ENCODE measurements at regions not wholly inside any gene's neighbourhood (a gene's known extent, or its start where the extent isn't known, plus 50 kb on each side); places are given as distances from the start of the nearest gene placed in this dataset.

- H3K4me3 ChIP-seq (ENCODE audit: low read length) = no peak overlapping the region
- H3K9ac ChIP-seq (ENCODE audit: low read length) = no peak overlapping the region
- no peak for DNase-seq (ENCODE audit: low read depth)
- no peaks in the 10 kb centered on the region for H3K27me3 ChIP-seq (replicated peaks; ENCODE audit: control insufficient read depth, insufficient read depth, low read length)
- H3K36me3 ChIP-seq (ENCODE audit: control insufficient read depth, insufficient read depth, low read length, severe bottlenecking) = no peaks in the 10 kb centered on the region
- no peaks in the 10 kb centered on the region for H3K9me3 ChIP-seq (ENCODE audit: control insufficient read depth, low read length)
- no peaks in the 10 kb centered on the region for H3K4me1 ChIP-seq (ENCODE audit: control insufficient read depth, insufficient read depth, low read length)
Measured at GRCh38 chr14:84856751-84857534, 673.0 kb upstream of the FLRT2 start.

- H3K27me3 ChIP-seq (replicated peaks; ENCODE audit: control insufficient read depth, insufficient read depth, low read length) = no peaks in the 10 kb centered on the region
- no peak for DNase-seq (ENCODE audit: low read depth)
- H3K36me3 ChIP-seq (ENCODE audit: control insufficient read depth, insufficient read depth, low read length, severe bottlenecking) = no peaks in the 10 kb centered on the region
- H3K4me1 ChIP-seq (ENCODE audit: control insufficient read depth, insufficient read depth, low read length) = no peaks in the 10 kb centered on the region
- no peak overlapping the region for H3K9ac ChIP-seq (ENCODE audit: low read length)
- no peaks in the 10 kb centered on the region for H3K9me3 ChIP-seq (ENCODE audit: control insufficient read depth, low read length)
- H3K4me3 ChIP-seq (ENCODE audit: low read length) = no peak overlapping the region
Measured at GRCh38 chr14:84857571-84857970, 672.4 kb upstream of the FLRT2 start.

DNA sequence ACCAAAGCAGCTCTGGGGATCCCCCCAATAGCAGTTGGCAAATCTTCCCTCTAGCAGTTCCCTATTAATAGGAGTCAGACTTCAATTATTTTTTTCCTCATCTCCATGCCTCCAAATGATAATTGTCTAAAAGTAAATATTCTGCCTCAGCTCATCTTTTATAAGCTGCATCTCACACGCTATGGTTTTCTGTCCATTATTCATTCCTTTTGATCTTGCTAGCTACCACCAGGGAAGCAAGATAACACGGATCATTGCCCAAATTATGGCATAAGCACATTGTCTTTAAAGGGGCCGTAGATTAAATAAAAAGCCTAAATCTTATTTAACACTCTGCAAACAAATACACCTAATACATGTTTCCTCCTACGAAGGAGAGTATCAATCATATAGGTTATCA lies 670.8 kb upstream of the FLRT2 start:
- Histone ChIP-seq H3K9ac (ENCODE audit: low read length) (no peak overlapping the region), H3K36me3 (ENCODE audit: control insufficient read depth, insufficient read depth, low read length, severe bottlenecking) (no peaks in the 10 kb centered on the region), H3K9me3 (ENCODE audit: control insufficient read depth, low read length) (no peaks in the 10 kb centered on the region), H3K4me1 (ENCODE audit: control insufficient read depth, insufficient read depth, low read length) (no peaks in the 10 kb centered on the region), H3K27me3 (replicated peaks; ENCODE audit: control insufficient read depth, insufficient read depth, low read length) (no peaks in the 10 kb centered on the region), H3K4me3 (ENCODE audit: low read length) (no peak overlapping the region)
- no peak for DNase-seq (ENCODE audit: low read depth)

- no peaks in the 10 kb centered on the region for H3K4me1 ChIP-seq (ENCODE audit: control insufficient read depth, insufficient read depth, low read length)
- H3K9ac ChIP-seq (ENCODE audit: low read length) = no peak overlapping the region
- no peak for DNase-seq (ENCODE audit: low read depth)
- no peak overlapping the region for H3K4me3 ChIP-seq (ENCODE audit: low read length)
- H3K9me3 ChIP-seq (ENCODE audit: control insufficient read depth, low read length) = no peaks in the 10 kb centered on the region
- no peaks in the 10 kb centered on the region for H3K36me3 ChIP-seq (ENCODE audit: control insufficient read depth, insufficient read depth, low read length, severe bottlenecking)
- H3K27me3 ChIP-seq (replicated peaks; ENCODE audit: control insufficient read depth, insufficient read depth, low read length) = no peaks in the 10 kb centered on the region
Measured at GRCh38 chr14:84864548-84865271, 665.2 kb upstream of the FLRT2 start.

- H3K4me1 ChIP-seq (ENCODE audit: control insufficient read depth, insufficient read depth, low read length) = no peaks in the 10 kb centered on the region
- no peaks in the 10 kb centered on the region for H3K36me3 ChIP-seq (ENCODE audit: control insufficient read depth, insufficient read depth, low read length, severe bottlenecking)
- no peaks in the 10 kb centered on the region for H3K27me3 ChIP-seq (replicated peaks; ENCODE audit: control insufficient read depth, insufficient read depth, low read length)
- H3K9me3 ChIP-seq (ENCODE audit: control insufficient read depth, low read length) = no peaks in the 10 kb centered on the region
- no peak for DNase-seq (ENCODE audit: low read depth)
- no peak overlapping the region for H3K4me3 ChIP-seq (ENCODE audit: low read length)
- H3K9ac ChIP-seq (ENCODE audit: low read length) = no peak overlapping the region
Measured at GRCh38 chr14:84871734-84872133, 658.2 kb upstream of the FLRT2 start.

GRCh38 chr14:84874436-84874835 lies 655.5 kb upstream of the FLRT2 start:
- H3K9me3 ChIP-seq (ENCODE audit: control insufficient read depth, low read length) = no peaks in the 10 kb centered on the region

GRCh38 chr14:84877061-84877460 lies 652.9 kb upstream of the FLRT2 start:
- Histone ChIP-seq H3K36me3 (ENCODE audit: control insufficient read depth, insufficient read depth, low read length, severe bottlenecking) (no peaks in the 10 kb centered on the region), H3K27me3 (replicated peaks; ENCODE audit: control insufficient read depth, insufficient read depth, low read length) (no peaks in the 10 kb centered on the region), H3K9me3 (ENCODE audit: control insufficient read depth, low read length) (no peaks in the 10 kb centered on the region), H3K4me3 (ENCODE audit: low read length) (no peak overlapping the region), H3K9ac (ENCODE audit: low read length) (no peak overlapping the region), H3K4me1 (ENCODE audit: control insufficient read depth, insufficient read depth, low read length) (no peaks in the 10 kb centered on the region)
- DNase-seq (ENCODE audit: low read depth) = no peak

More at GRCh38 chr14:84874436-84874835, 655.5 kb upstream of the FLRT2 start:
- DNase-seq (ENCODE audit: low read depth) = no peak
- Histone ChIP-seq H3K4me1 (ENCODE audit: control insufficient read depth, insufficient read depth, low read length) (no peaks in the 10 kb centered on the region), H3K36me3 (ENCODE audit: control insufficient read depth, insufficient read depth, low read length, severe bottlenecking) (no peaks in the 10 kb centered on the region), H3K27me3 (replicated peaks; ENCODE audit: control insufficient read depth, insufficient read depth, low read length) (no peaks in the 10 kb centered on the region), H3K4me3 (ENCODE audit: low read length) (no peak overlapping the region), H3K9ac (ENCODE audit: low read length) (no peak overlapping the region)

GRCh38 chr14:84882830-84883229 lies 647.1 kb upstream of the FLRT2 start:
- Histone ChIP-seq H3K27me3 (replicated peaks; ENCODE audit: control insufficient read depth, insufficient read depth, low read length) (no peaks in the 10 kb centered on the region), H3K4me1 (ENCODE audit: control insufficient read depth, insufficient read depth, low read length) (no peaks in the 10 kb centered on the region), H3K36me3 (ENCODE audit: control insufficient read depth, insufficient read depth, low read length, severe bottlenecking) (no peaks in the 10 kb centered on the region), H3K9me3 (ENCODE audit: control insufficient read depth, low read length) (peaks cover 17% of the 10 kb centered on the region), H3K9ac (ENCODE audit: low read length) (no peak overlapping the region), H3K4me3 (ENCODE audit: low read length) (no peak overlapping the region)
- DNase-seq (ENCODE audit: low read depth) = no peak

GRCh38 chr14:84885061-84885460 lies 644.9 kb upstream of the FLRT2 start:
- Histone ChIP-seq H3K27me3 (replicated peaks; ENCODE audit: control insufficient read depth, insufficient read depth, low read length) (no peaks in the 10 kb centered on the region), H3K4me3 (ENCODE audit: low read length) (no peak overlapping the region), H3K9ac (ENCODE audit: low read length) (no peak overlapping the region), H3K9me3 (ENCODE audit: control insufficient read depth, low read length) (peaks cover 30% of the 10 kb centered on the region), H3K36me3 (ENCODE audit: control insufficient read depth, insufficient read depth, low read length, severe bottlenecking) (no peaks in the 10 kb centered on the region), H3K4me1 (ENCODE audit: control insufficient read depth, insufficient read depth, low read length) (no peaks in the 10 kb centered on the region)
- no peak for DNase-seq (ENCODE audit: low read depth)

GRCh38 chr14:84891404-84891803 lies 638.5 kb upstream of the FLRT2 start:
- Histone ChIP-seq H3K27me3 (replicated peaks; ENCODE audit: control insufficient read depth, insufficient read depth, low read length) (no peaks in the 10 kb centered on the region), H3K4me3 (ENCODE audit: low read length) (no peak overlapping the region), H3K4me1 (ENCODE audit: control insufficient read depth, insufficient read depth, low read length) (no peaks in the 10 kb centered on the region), H3K36me3 (ENCODE audit: control insufficient read depth, insufficient read depth, low read length, severe bottlenecking) (no peaks in the 10 kb centered on the region), H3K9ac (ENCODE audit: low read length) (no peak overlapping the region), H3K9me3 (ENCODE audit: control insufficient read depth, low read length) (peaks cover 19% of the 10 kb centered on the region)
- DNase-seq (ENCODE audit: low read depth) = no peak

DNA sequence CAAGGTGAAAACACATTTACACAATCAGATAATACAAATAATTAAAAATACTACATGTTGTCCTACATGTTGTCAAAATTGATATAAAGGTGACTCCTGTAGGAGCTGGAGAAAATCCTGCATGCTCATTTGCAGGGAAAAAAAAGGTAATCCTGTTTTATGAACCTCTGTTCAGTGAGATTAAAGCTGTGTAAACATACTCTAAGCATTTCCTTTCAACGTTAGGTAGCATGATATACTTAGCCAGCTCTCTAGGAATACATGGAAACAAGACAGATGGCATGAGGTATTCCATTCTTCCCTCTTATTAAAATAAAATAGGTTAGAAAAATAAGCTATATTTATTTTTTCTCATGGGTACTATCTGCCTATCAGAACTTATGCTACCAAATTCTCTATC lies 635.7 kb upstream of the FLRT2 start:
- no peak overlapping the region for H3K9ac ChIP-seq (ENCODE audit: low read length)
- no peaks in the 10 kb centered on the region for H3K27me3 ChIP-seq (replicated peaks; ENCODE audit: control insufficient read depth, insufficient read depth, low read length)
- H3K36me3 ChIP-seq (ENCODE audit: control insufficient read depth, insufficient read depth, low read length, severe bottlenecking) = no peaks in the 10 kb centered on the region
- no peak overlapping the region for H3K4me3 ChIP-seq (ENCODE audit: low read length)
- DNase-seq (ENCODE audit: low read depth) = no peak
- H3K9me3 ChIP-seq (ENCODE audit: control insufficient read depth, low read length) = peaks cover under 1% of the 10 kb centered on the region
- no peaks in the 10 kb centered on the region for H3K4me1 ChIP-seq (ENCODE audit: control insufficient read depth, insufficient read depth, low read length)

Data from adipocyte (in vitro differentiated cells).